ENCODE measurements at regions not wholly inside any gene's neighbourhood (a gene's known extent, or its start where the extent isn't known, plus 50 kb on each side); places are given as distances from the start of the nearest gene placed in this dataset.

DNA sequence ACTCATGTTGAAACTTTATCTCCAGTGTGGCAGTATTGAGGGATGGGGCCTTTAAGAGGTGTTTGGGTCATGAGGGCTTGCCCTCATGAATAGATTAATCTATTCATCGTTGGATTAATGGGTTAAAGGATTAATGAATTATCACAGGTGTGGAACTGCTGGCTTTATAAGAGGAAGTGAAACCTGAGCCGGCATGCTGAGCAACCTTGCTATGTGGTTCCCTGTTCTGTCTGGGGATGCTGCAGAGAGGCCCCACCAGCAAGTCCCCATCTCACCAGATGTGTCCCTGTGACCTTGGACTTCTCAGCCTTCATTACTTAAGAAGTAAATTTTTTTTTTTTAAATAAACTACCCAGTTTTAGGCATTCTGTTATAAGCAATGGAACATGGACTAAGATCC, 109.6 kb downstream of the DYRK2 start:
- no peak for TF ChIP-seq CTCF (IDR thresholded peaks at IDR 0.05; ENCODE audit: poor library complexity)
- no peak for TF ChIP-seq EZH2 (IDR thresholded peaks at IDR 0.05; ENCODE audit: borderline replicate concordance)
- no peak for TF ChIP-seq EZH2phosphoT487 (IDR thresholded peaks at IDR 0.05; ENCODE audit: low read depth, severe bottlenecking, unreplicated experiment)

Data from hepatocyte (in vitro differentiated cells).